Fibroblast of skin of scalp (primary cell): ENCODE measurements at regions not wholly inside any gene's neighbourhood (a gene's known extent, or its start where the extent isn't known, plus 50 kb on each side); places are given as distances from the start of the nearest gene placed in this dataset.

Source experiments
- DNase-seq: peaks from one replicate; pipeline ENCODE4 v3.0.0-alpha.2; 2013

GRCh38 chr4:35175487-35175886 is 1068.8 kb downstream of the ARAP2 start:
- DNase-seq = no peak

GRCh38 chr4:35175894-35176293 is 1068.4 kb downstream of the ARAP2 start:
- DNase-seq = no peak

GRCh38 chr4:35182451-35182850 is 1061.9 kb downstream of the ARAP2 start:
- no peak for DNase-seq

- no peak for DNase-seq
Measured at GRCh38 chr4:35189988-35190613, 1054.2 kb downstream of the ARAP2 start.

- DNase-seq = no peak
Measured at GRCh38 chr4:35201403-35201802, 1042.9 kb downstream of the ARAP2 start.

GRCh38 chr4:35216636-35217035 is 1027.7 kb downstream of the ARAP2 start:
- no peak for DNase-seq

GRCh38 chr4:35217331-35217730 is 1027.0 kb downstream of the ARAP2 start:
- DNase-seq = no peak

- no peak for DNase-seq
Measured at GRCh38 chr4:35228313-35228712, 1016.0 kb downstream of the ARAP2 start.

GRCh38 chr4:35229021-35229420 is 1015.3 kb downstream of the ARAP2 start:
- DNase-seq = no peak

GRCh38 chr4:35237924-35238323 is 1006.4 kb downstream of the ARAP2 start:
- no peak for DNase-seq

- DNase-seq = no peak
Measured at GRCh38 chr4:35238793-35239192, 1005.5 kb downstream of the ARAP2 start.

- DNase-seq = no peak
Measured at GRCh38 chr4:35246493-35246892, 997.8 kb downstream of the ARAP2 start.

- DNase-seq = no peak
Measured at GRCh38 chr4:35247047-35247446, 997.3 kb downstream of the ARAP2 start.

GRCh38 chr4:35250331-35250730 is 994.0 kb downstream of the ARAP2 start:
- DNase-seq = no peak

GRCh38 chr4:35250761-35251160 is 993.6 kb downstream of the ARAP2 start:
- peak; percentile 11 for DNase-seq

GRCh38 chr4:35252071-35252470 is 992.2 kb downstream of the ARAP2 start:
- no peak for DNase-seq

GRCh38 chr4:35252866-35253265 is 991.4 kb downstream of the ARAP2 start:
- no peak for DNase-seq

GRCh38 chr4:35253331-35253730 is 991.0 kb downstream of the ARAP2 start:
- DNase-seq = no peak

GRCh38 chr4:35286434-35286833 is 957.9 kb downstream of the ARAP2 start:
- DNase-seq = no peak

- no peak for DNase-seq
Measured at GRCh38 chr4:35300996-35301774, 943.1 kb downstream of the ARAP2 start.

- no peak for DNase-seq
Measured at GRCh38 chr4:35315419-35315818, 928.9 kb downstream of the ARAP2 start.

GRCh38 chr4:35325908-35326453 is 918.3 kb downstream of the ARAP2 start:
- DNase-seq = no peak

- DNase-seq = no peak
Measured at GRCh38 chr4:35342833-35343232, 901.5 kb downstream of the ARAP2 start.

GRCh38 chr4:35347276-35347675 is 897.0 kb downstream of the ARAP2 start:
- no peak for DNase-seq
